Calu3 (cell line): ENCODE measurements at regions not wholly inside any gene's neighbourhood (a gene's known extent, or its start where the extent isn't known, plus 50 kb on each side); places are given as distances from the start of the nearest gene placed in this dataset.

ENCODE experiments used
- BruUV-seq: library from RNA; stranded (reverse); fragments of 400-500 nt; replicated peaks from 2 replicates; lab custom pipeline; 2021; lab: Mats Ljungman, UMichigan
- CTCF ChIA-PET: fragments of 300-600 bp; sonication (Branson Sonifier 250); formaldehyde crosslinking; loops from one replicate; lab custom pipeline; 2022; ENCODE audit warnings: antibody characterized with exemption; lab: Charles Lee
- DNase-seq: peaks from one replicate; pipeline ENCODE4 v3.0.0; 2022
- H3K27ac Mint-ChIP-seq: one replicate; pipeline ENCODE4 v1.8.0; 2022; ENCODE audit warnings: mixed read lengths; ENCODE audit not compliant: unreplicated experiment
- H3K27me3 Mint-ChIP-seq: one replicate; pipeline ENCODE4 v1.8.0; 2022; ENCODE audit warnings: mixed read lengths; ENCODE audit not compliant: unreplicated experiment
- H3K36me3 Mint-ChIP-seq: one replicate; pipeline ENCODE4 v1.8.0; 2022; ENCODE audit warnings: mild to moderate bottlenecking, moderate library complexity, mixed read lengths; ENCODE audit not compliant: insufficient read depth, unreplicated experiment
- H3K4me1 Mint-ChIP-seq: one replicate; pipeline ENCODE4 v1.8.0; 2022; ENCODE audit warnings: mild to moderate bottlenecking, low read depth, mixed read lengths; ENCODE audit not compliant: unreplicated experiment
- H3K4me3 Mint-ChIP-seq: one replicate; pipeline ENCODE4 v1.8.0; 2022; ENCODE audit warnings: mild to moderate bottlenecking, low read depth, moderate library complexity, mixed read lengths; ENCODE audit not compliant: unreplicated experiment
- H3K9me3 Mint-ChIP-seq: one replicate; pipeline ENCODE4 v1.8.0; 2022; ENCODE audit warnings: low read depth, mixed read lengths; ENCODE audit not compliant: unreplicated experiment
- CTCF ChIP-seq: fragments of 200-600 bp; IDR thresholded peaks from one replicate; pipeline ENCODE4 v1.8.0; 2022; ENCODE audit warnings: antibody characterized with exemption; ENCODE audit not compliant: unreplicated experiment
- intact Hi-C: fragments of 100-400 bp; cut with micrococcal nuclease; formaldehyde crosslinking; loops from one replicate; pipeline ENCODE4 v1.10.0; 2022; ENCODE audit not compliant: unreplicated experiment

- CTCF ChIA-PET = no interaction called here
- Mint-ChIP-seq H3K4me3 (no peak overlapping the region), H3K4me1 (peaks cover 11% of the 10 kb centered on the region), H3K36me3 (no peaks in the 10 kb centered on the region), H3K27me3 (no peaks in the 10 kb centered on the region), H3K9me3 (peaks cover 4% of the 10 kb centered on the region), H3K27ac (no peak overlapping the region)
- no TSS peak for BruUV-seq
- intact Hi-C loops = no loop called here
- no peak for DNase-seq
- no peak for TF ChIP-seq CTCF
These were observed 306.4 kb downstream of the RBM43 start for GRCh38 chr2:150955231-150955630.

GRCh38 chr2:150946831-150947230 lies 314.8 kb downstream of the RBM43 start:
- no TSS peak for BruUV-seq
- intact Hi-C loops = no loop called here
- no peaks in the 10 kb centered on the region for H3K9me3 Mint-ChIP-seq

GRCh38 chr2:150944315-150944714 lies 317.3 kb downstream of the RBM43 start:
- CTCF ChIA-PET = no interaction called here
- Mint-ChIP-seq H3K36me3 (no peaks in the 10 kb centered on the region), H3K4me1 (peaks cover 9% of the 10 kb centered on the region), H3K27ac (no peak overlapping the region), H3K4me3 (no peak overlapping the region), H3K9me3 (peaks cover 6% of the 10 kb centered on the region), H3K27me3 (no peaks in the 10 kb centered on the region)
- no TSS peak for BruUV-seq
- no peak for DNase-seq
- intact Hi-C loops = no loop called here
- no peak for TF ChIP-seq CTCF

More at GRCh38 chr2:150946831-150947230, 314.8 kb downstream of the RBM43 start:
- Mint-ChIP-seq H3K36me3 (no peaks in the 10 kb centered on the region), H3K27ac (no peak overlapping the region), H3K27me3 (no peaks in the 10 kb centered on the region), H3K4me3 (no peak overlapping the region), H3K4me1 (peaks cover 2% of the 10 kb centered on the region)
- no peak for TF ChIP-seq CTCF
- CTCF ChIA-PET = no interaction called here
- DNase-seq = no peak

GRCh38 chr2:150939087-150939486 lies 322.6 kb downstream of the RBM43 start:
- Mint-ChIP-seq H3K36me3 (no peaks in the 10 kb centered on the region), H3K27ac (no peak overlapping the region), H3K9me3 (peaks cover 6% of the 10 kb centered on the region), H3K4me1 (peaks cover 25% of the 10 kb centered on the region), H3K27me3 (no peaks in the 10 kb centered on the region), H3K4me3 (peak overlapping the region; percentile 19)
- intact Hi-C loops = no loop called here
- no peak for DNase-seq
- CTCF ChIA-PET = no interaction called here
- BruUV-seq = no TSS peak
- TF ChIP-seq CTCF = no peak

GRCh38 chr2:150938527-150938926 lies 323.1 kb downstream of the RBM43 start:
- Mint-ChIP-seq H3K9me3 (peaks cover 6% of the 10 kb centered on the region), H3K4me1 (peaks cover 25% of the 10 kb centered on the region), H3K27me3 (no peaks in the 10 kb centered on the region), H3K27ac (no peak overlapping the region), H3K4me3 (peak overlapping the region; percentile 19), H3K36me3 (no peaks in the 10 kb centered on the region)
- CTCF ChIA-PET = no interaction called here
- no peak for TF ChIP-seq CTCF
- DNase-seq = no peak
- intact Hi-C loops = no loop called here
- BruUV-seq = no TSS peak
